Erythroblast (primary cell): ENCODE measurements at regions not wholly inside any gene's neighbourhood (a gene's known extent, or its start where the extent isn't known, plus 50 kb on each side); places are given as distances from the start of the nearest gene placed in this dataset.
"Not testable (repeated sequence)": the region's sequence is repeated elsewhere in the genome, so short reads cannot be mapped to it uniquely, and the experiment has no call there.

Source experiments
- DNase-seq, 2 experiments: peaks; one replicate each; lab custom pipeline; 2025; lab: John Stamatoyannopoulos, UW
- GATA1 ChIP-seq: IDR thresholded peaks from 2 replicates; pipeline ENCODE4 v1.6.1; 2011; ENCODE audit warnings: low read depth, mild to moderate bottlenecking, control low read depth, low read length, moderate library complexity
- POLR2A ChIP-seq: IDR thresholded peaks from 2 replicates; pipeline ENCODE4 v1.6.1; 2011; ENCODE audit warnings: mild to moderate bottlenecking, low read length

DNA sequence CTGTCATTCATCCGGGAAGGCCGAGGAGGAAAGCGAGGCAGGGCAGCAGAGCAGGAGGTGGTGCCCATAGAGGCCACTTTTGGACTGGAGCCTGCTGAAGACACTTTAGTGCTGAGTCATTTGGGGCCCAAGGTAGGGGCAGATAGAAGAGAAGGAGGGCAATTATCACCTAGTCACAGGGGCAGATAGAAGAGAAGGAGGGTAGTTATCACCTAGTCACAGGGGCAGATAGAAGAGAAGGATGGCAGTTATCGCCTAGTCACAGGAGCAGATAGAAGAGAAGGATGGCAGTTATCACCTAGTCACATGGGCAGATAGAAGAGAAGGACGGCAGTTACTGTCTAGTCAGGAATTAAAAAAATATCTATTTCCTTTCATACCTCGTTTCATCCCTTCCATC lies 1372.6 kb downstream of the FOXD4L5 start:
- not testable (repeated sequence) for DNase-seq

DNA sequence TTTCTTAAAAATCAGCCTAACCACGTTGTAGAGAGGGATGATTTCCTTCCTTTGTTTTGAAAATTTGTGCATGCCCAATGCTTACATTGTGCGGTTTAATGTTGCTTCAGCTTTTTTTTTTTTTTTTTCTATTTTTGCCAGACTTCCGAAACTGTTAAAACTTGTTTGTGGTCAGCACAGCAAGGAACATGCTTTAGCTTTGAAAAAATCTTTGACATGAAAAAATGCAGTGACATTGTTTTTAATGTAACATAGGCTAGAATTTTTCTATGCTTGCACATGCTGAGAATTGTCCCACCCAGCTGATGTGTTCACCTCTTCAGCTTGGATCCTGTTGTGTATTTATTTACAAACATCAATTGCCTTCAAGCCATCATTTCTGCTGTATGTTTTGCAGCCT lies 1375.9 kb downstream of the FOXD4L5 start:
- not testable (repeated sequence) for DNase-seq

DNA sequence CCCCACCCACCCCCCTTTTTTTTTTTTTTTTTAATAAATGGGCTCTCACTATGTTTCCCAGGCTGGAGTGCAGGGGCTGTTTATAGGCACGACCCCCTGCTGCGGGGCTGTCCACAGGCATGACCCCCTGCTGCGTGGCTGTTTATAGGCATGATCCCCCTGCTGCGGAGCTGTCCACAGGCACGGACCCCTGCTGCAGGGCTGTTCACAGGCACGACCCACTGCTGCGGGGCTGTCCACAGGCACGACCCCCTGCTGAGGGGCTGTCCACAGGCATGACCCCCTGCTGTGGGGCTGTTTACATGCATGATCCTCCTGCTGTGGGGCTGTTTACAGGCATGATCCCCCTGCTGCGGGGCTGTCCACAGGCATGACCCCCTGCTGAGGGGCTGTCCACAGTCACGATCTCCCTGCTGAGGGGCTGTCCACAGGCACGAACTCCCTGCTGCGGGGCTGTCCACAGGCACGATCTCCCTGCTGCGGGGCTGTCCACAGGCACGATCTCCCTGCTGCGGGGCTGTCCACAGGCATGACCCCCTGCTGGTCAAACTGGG lies 1385.3 kb downstream of the FOXD4L5 start:
- DNase-seq = not testable (repeated sequence)

DNA sequence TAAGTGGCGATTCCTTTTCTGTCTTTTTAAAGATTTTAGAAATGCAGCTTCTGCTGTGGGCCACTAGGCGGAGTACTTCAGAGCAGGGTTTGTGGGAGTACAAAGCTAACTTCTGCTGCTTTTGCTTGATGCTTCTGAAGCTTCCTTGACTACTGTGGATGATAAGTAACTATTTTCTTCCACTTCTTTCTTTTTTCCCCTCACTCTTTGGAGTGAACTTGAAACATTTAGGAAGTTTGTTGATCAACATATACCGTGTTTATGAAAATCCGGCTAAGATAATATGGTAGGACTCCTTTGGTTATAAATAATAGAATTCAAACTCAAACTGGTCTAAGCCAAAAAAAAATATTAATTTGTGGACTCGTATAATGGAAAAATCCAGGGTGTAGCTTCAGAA lies 1403.6 kb downstream of the FOXD4L5 start:
- DNase-seq = not testable (repeated sequence)

DNA sequence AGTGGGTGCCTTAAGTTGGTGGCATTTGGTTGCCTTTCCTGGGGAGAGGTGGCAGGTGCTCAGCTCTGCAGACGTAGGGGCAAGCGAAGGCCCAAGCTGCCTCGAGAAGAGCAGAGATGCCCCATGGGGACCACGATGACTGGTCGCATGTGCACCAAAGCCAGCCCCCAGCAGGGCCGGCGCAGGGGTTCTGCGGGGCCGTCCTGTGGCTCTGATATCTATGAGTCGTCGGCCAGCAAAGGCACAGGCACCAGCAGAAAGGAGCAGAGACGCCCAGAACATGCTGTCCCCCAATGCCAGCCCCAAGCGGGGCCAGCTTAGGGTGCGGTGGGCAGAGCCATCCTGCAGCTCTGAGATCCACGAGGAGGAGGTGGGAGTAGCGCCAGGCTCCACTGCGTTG lies 1408.6 kb downstream of the FOXD4L5 start:
- not testable (repeated sequence) for DNase-seq

DNA sequence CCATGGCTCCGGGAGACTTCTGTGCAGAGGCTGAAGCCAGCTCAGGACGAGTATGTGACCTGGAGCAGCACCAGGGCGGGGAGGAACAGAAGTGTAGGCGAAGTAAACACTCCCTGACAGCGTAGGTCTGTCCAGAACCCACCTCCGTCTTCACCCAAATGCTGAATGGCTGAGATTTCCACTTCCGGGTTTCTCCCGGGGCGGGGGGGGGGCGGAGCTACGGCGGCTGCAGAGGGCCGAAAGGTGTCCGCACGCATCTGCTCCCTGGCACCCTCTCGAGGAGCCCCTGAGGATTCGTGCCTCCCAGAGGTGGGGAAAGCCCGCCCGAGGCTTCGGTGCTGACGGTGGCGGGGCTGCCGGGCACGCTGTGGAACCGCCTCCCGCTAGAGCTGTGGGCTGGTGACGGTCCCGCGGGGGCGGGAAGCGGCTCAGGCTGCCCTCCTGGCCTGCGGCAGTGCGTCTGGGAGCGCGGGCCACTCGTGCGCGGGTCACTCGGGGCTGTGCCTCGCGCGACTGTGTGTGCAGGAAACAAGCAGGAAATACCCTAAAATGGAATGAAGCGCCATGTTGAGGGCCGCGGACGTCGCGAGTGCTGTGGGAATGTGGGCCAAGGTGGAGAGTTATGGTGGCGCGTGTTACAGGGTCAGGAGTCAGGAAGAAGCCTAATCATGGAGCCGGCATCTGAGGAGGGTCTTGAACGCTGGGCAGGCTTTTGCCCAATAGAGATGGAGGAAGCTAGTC lies 1425.4 kb downstream of the FOXD4L5 start:
- no peak for DNase-seq
- TF ChIP-seq POLR2A (no peak), GATA1 (no peak)

DNA sequence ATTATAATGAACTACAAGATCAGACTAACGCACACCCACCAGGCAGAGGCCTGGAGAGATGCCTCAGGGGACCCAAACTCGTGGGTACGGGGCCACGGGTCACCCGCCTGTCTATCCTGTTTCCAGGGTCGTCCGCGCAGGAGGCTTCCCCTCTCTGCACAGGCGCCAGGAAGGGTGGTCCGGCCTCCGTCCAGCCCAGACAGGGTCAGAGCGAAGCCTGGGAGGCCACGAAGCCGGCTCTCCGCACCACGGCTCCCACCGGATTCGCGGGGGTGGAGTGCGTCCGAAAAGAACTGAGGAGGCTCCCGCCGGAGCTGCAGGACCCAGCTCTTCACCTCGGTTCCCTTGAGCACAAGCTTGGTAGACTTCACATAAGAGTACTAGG lies 1425.9 kb downstream of the FOXD4L5 start:
- not testable (repeated sequence) for DNase-seq

DNA sequence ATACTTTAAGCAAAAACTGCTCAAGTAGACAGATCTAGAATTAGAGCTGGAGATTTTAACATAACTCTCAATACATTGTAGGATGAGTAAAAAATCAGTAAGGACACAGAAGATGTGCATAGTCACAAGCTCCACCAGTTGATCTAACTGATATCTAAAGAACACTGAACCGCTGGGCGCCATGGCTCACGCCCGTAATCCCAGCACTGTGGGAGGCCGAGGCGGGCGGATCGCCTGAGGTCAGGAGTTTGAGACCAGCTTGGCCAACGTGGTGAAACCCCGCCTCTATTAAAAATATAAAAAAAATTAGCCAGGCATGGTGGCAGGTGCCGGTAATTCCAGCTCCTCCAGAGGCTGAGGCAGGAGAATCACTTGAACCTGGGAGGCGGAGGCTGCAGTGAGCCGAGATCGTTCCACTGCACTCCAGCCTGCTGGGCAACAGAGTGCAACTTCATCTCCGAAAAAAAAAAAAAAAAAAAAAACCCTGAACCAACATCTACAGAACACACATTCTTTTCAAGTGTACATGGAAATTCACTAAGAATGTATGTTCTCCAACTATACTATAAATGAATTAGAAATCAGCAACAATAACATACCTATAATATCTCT lies 1431.8 kb downstream of the FOXD4L5 start:
- DNase-seq = not testable (repeated sequence)

DNA sequence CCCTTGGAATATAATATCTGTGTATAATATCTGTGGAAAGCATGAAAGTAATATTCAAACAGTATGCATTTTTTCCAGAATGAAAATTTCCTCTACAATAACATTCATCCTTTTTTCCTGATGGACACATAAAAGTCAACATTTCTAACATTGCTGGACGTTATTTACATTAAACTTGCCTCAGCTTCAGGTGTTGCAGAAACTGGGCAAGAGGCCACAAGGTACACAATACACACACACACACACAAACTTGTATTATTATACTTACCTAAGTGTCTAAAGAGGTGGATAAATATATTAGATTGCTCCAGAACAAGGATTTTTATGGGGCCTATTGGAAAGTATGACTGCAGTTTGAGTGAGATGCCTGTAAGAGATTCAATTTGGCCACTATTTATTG lies 1460.2 kb downstream of the FOXD4L5 start:
- not testable (repeated sequence) for DNase-seq

DNA sequence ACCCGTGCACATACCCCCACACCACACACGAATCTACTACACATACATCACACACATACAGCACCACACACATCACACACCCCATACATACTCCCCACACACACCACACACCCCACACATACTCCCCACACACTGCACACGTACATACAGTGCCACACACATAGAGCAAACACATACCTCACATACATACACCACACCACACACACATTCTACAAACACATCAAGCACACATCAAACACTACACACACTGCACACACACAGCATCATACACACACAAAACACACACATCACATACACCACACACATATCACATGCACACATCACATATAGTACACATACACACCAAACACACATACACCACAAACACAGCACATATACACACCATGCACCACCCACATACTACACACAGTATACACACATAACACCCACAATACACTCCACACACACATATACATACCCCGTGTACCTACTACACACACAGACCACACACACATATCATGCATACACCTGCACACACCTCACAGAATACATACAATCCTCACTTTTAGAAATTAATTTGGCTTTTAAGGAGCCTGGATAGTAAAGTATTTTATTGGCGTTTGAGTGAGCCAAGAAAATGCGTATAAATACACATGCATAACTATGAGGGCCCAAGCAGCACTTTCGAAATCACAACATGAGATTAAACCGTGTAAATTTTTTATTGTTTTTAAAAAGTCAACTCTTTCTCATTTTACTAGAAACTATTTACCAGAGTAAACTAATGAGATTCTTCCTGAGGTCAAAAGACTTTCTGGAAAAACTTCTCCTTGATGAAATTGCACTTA lies 1461.4 kb downstream of the FOXD4L5 start:
- not testable (repeated sequence) for DNase-seq

DNA sequence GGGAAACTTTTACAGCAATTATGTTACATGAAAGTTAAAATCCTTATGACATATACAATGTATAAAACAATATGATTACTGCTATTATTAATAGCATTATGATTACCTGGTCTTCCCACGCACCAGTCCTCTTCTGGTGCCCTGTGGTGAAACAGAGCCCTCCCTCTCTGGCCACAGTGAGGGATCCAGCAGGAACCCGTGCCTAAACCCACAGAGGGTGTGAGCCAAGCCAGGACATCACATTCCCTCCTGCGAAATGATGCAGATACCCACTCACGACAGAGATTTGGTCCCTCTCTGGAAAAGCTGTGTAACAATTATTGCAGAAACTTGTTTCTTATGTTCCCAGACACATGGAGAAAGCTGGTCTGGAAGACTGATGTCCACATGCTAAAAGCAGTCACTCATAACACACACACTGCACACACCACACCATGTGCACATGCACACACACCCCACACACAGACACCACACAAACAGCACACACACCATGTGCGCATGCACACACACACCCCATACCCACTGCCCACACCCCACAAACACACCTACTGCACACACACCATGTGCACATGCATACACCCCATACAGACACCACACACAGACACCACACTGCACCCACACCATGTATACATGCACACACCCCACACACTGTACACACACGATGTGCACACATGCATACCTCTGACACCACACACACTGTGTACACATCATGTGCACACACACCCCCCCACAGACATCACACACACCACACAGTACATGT lies 1462.2 kb downstream of the FOXD4L5 start:
- not testable (repeated sequence) for DNase-seq

DNA sequence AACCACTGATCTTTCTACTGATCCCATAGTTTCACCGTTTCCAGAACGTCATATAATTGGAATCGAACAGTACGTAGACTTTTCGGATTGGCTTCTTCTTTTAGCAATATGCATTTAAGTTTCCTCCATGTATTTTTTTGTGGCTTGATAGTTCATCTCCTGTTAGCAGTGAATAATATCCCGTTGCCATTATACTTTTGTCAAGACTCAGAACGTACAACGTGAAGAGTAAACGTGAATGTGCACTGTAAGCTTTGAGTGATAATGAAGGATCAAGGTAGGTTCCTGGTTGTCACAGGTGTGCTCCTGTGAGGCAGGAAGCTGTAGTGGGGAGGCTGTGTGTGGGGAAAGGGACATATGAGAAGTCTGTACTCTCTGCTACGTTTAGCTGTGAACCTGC lies 1463.7 kb downstream of the FOXD4L5 start:
- DNase-seq = not testable (repeated sequence)

DNA sequence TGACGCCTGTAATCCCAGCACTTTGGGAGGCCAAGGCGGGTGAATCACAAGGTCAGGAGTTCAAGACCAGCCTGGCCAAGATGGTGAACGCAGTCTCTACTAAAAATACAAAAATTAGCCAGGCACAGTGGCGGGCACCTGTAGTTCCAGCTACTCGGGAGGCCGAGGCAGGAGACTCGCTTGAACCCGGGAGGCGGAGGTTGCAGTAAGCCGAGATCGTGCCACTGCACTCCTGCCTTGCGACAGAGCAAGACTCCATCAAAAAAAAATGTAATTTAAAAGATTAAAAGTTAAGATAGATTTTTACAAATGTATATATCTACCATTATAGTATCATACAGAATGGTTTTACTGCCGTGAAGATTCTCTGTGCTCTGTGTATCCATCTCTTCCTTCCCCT lies 1464.1 kb downstream of the FOXD4L5 start:
- DNase-seq = not testable (repeated sequence)

DNA sequence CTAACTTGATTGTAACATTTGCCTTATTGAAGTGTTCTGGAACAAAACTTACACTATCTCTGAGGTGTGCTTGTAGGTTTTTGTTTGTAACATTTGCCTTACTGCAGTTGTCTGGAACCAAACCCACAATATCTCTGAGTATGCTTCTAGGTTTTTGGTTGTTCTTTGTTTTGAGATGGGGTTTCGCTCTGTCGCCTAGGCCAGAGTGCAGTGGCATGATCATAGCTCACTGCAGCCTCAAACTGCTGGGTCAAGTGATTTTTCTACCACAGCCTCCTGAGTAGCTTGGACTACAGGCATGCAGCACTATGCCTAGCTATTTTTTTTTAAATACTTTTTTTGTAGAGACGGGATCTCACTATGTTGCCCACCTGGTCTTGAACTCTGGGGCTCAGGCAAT lies 1464.6 kb downstream of the FOXD4L5 start:
- not testable (repeated sequence) for DNase-seq
